Femur (tissue), 1 donor: ENCODE measurements at regions not wholly inside any gene's neighbourhood (a gene's known extent, or its start where the extent isn't known, plus 50 kb on each side); places are given as distances from the start of the nearest gene placed in this dataset.
A peak's percentile ranks its signal among the peaks of the same experiment; 100 is the strongest.
"Not testable (repeated sequence)": the region's sequence is repeated elsewhere in the genome, so short reads cannot be mapped to it uniquely, and the experiment has no call there.

Source experiments
- DNase-seq: peaks from one replicate; pipeline ENCODE4 v3.0.0-alpha.2; 2017

GRCh38 chr2:49801898-49802450 lies 647.7 kb upstream of the FSHR start:
- no peak for DNase-seq

- DNase-seq = no peak
Observed at GRCh38 chr2:49798570-49798969, 644.3 kb upstream of the FSHR start.

- no peak for DNase-seq
Observed at GRCh38 chr2:49796266-49796665, 642.0 kb upstream of the FSHR start.

- DNase-seq = no peak
Observed at GRCh38 chr2:49794396-49794795, 640.1 kb upstream of the FSHR start.

- DNase-seq = no peak
Observed at GRCh38 chr2:49788300-49788699, 634.0 kb upstream of the FSHR start.

- DNase-seq = no peak
Observed at GRCh38 chr2:49780949-49781348, 626.6 kb upstream of the FSHR start.

- DNase-seq = no peak
Observed at GRCh38 chr2:49772299-49772970, 618.1 kb upstream of the FSHR start.

- DNase-seq = peak; percentile 34
Observed at GRCh38 chr2:49770919-49771318, 616.6 kb upstream of the FSHR start.

- DNase-seq = no peak
Observed at GRCh38 chr2:49767316-49767715, 613.0 kb upstream of the FSHR start.

- DNase-seq = no peak
Observed at GRCh38 chr2:49755777-49756176, 601.5 kb upstream of the FSHR start.

- peak; percentile 26 for DNase-seq
Observed at GRCh38 chr2:49754381-49754780, 600.1 kb upstream of the FSHR start.

- DNase-seq = no peak
Observed at GRCh38 chr2:49753344-49753985, 599.1 kb upstream of the FSHR start.

GRCh38 chr2:49737606-49738005 lies 583.3 kb upstream of the FSHR start:
- DNase-seq = no peak

- not testable (repeated sequence) for DNase-seq
Observed at GRCh38 chr2:49732924-49733323, 578.6 kb upstream of the FSHR start.

- DNase-seq = no peak
Observed at GRCh38 chr2:49719241-49719640, 564.9 kb upstream of the FSHR start.

- DNase-seq = no peak
Observed at GRCh38 chr2:49715597-49715996, 561.3 kb upstream of the FSHR start.

GRCh38 chr2:49714454-49714853 lies 560.1 kb upstream of the FSHR start:
- DNase-seq = no peak

GRCh38 chr2:49702740-49703139 lies 548.4 kb upstream of the FSHR start:
- DNase-seq = no peak

- no peak for DNase-seq
Observed at GRCh38 chr2:49693961-49694360, 539.6 kb upstream of the FSHR start.

- DNase-seq = not testable (repeated sequence)
Observed at GRCh38 chr2:49692022-49692421, 537.7 kb upstream of the FSHR start.

GRCh38 chr2:49687918-49688317 lies 533.6 kb upstream of the FSHR start:
- DNase-seq = no peak

GRCh38 chr2:49686897-49687442 lies 532.7 kb upstream of the FSHR start:
- no peak for DNase-seq

- no peak for DNase-seq
Observed at GRCh38 chr2:49686291-49686690, 532.0 kb upstream of the FSHR start.

GRCh38 chr2:49677227-49677626 lies 522.9 kb upstream of the FSHR start:
- no peak for DNase-seq
